ENCODE measurements at regions not wholly inside any gene's neighbourhood (a gene's known extent, or its start where the extent isn't known, plus 50 kb on each side); places are given as distances from the start of the nearest gene placed in this dataset.

GRCh38 chr22:34702279-34702678, 363.7 kb upstream of the ISX start:
- TF ChIP-seq CTCF (IDR thresholded peaks at IDR 0.05; ENCODE audit: low read depth, low read length, missing input control): no peak
- TF ChIP-seq, protein P1, sequence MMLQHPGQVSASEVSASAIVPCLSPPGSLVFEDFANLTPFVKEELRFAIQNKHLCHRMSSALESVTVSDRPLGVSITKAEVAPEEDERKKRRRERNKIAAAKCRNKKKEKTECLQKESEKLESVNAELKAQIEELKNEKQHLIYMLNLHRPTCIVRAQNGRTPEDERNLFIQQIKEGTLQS (IDR thresholded peaks at IDR 0.05): no peak
- no peak for TF ChIP-seq YY1 (IDR thresholded peaks at IDR 0.05)
- no peak for TF ChIP-seq RAD21 (IDR thresholded peaks at IDR 0.05)
- TF ChIP-seq GABPA (IDR thresholded peaks at IDR 0.05 in 1 of 2, conservative IDR thresholded peaks at IDR 0.05 in 1 of 2): no peak
- no peak for TF ChIP-seq HNF4G (IDR thresholded peaks at IDR 0.05)
- no peak for TF ChIP-seq SP1 (IDR thresholded peaks at IDR 0.05)
- TF ChIP-seq REST (IDR thresholded peaks at IDR 0.05): no peak
- no peak for TF ChIP-seq RXRA (IDR thresholded peaks at IDR 0.05)
- TF ChIP-seq, protein P2, sequence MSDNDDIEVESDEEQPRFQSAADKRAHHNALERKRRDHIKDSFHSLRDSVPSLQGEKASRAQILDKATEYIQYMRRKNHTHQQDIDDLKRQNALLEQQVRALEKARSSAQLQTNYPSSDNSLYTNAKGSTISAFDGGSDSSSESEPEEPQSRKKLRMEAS (IDR thresholded peaks at IDR 0.05): no peak
- TF ChIP-seq, protein P3, sequence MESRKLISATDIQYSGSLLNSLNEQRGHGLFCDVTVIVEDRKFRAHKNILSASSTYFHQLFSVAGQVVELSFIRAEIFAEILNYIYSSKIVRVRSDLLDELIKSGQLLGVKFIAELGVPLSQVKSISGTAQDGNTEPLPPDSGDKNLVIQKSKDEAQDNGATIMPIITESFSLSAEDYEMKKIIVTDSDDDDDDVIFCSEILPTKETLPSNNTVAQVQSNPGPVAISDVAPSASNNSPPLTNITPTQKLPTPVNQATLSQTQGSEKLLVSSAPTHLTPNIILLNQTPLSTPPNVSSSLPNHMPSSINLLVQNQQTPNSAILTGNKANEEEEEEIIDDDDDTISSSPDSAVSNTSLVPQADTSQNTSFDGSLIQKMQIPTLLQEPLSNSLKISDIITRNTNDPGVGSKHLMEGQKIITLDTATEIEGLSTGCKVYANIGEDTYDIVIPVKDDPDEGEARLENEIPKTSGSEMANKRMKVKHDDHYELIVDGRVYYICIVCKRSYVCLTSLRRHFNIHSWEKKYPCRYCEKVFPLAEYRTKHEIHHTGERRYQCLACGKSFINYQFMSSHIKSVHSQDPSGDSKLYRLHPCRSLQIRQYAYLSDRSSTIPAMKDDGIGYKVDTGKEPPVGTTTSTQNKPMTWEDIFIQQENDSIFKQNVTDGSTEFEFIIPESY (IDR thresholded peaks at IDR 0.05): no peak
- TF ChIP-seq TAF1 (conservative IDR thresholded peaks at IDR 0.05): no peak
